AG10803 (cell line): ENCODE measurements at regions not wholly inside any gene's neighbourhood (a gene's known extent, or its start where the extent isn't known, plus 50 kb on each side); places are given as distances from the start of the nearest gene placed in this dataset.

ENCODE experiments used
- DNase-seq: peaks from one replicate; pipeline ENCODE4 v3.0.0; 2010; ENCODE audit warnings: low read depth
- H3K4me3 ChIP-seq: 2 replicates; pipeline ENCODE4 v1.5.1; 2011; ENCODE audit warnings: mild to moderate bottlenecking, low read length, control low read depth
- TF ChIP-seq, protein P1 (sequence below): conservative IDR thresholded peaks from 2 replicates; pipeline ENCODE4 v1.5.1; 2011; ENCODE audit warnings: mild to moderate bottlenecking, low read length, control low read depth, inconsistent platforms

DNA sequence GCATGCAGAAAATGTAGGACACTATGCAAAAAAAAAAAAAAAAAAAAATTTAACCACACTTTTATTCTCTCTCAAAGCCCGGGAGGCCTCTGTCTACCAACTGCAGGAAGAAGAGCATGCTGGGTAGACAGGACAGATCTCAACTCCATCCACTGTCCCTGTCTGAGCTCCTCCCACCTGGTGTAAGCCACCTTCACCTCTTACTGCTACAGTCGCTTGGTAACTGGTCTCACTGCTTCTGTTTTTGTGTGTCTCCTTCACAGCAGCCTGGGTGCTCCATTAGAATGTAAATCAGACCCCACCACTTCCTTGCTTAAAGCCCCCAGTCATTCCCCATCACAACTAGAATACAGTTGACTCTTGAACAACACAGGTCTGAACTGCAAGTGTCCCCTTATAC is 115.1 kb upstream of the PROK2 start:
- no peak overlapping the region for H3K4me3 ChIP-seq
- TF ChIP-seq, protein P1, sequence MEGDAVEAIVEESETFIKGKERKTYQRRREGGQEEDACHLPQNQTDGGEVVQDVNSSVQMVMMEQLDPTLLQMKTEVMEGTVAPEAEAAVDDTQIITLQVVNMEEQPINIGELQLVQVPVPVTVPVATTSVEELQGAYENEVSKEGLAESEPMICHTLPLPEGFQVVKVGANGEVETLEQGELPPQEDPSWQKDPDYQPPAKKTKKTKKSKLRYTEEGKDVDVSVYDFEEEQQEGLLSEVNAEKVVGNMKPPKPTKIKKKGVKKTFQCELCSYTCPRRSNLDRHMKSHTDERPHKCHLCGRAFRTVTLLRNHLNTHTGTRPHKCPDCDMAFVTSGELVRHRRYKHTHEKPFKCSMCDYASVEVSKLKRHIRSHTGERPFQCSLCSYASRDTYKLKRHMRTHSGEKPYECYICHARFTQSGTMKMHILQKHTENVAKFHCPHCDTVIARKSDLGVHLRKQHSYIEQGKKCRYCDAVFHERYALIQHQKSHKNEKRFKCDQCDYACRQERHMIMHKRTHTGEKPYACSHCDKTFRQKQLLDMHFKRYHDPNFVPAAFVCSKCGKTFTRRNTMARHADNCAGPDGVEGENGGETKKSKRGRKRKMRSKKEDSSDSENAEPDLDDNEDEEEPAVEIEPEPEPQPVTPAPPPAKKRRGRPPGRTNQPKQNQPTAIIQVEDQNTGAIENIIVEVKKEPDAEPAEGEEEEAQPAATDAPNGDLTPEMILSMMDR: no peak
- DNase-seq: no peak

DNA sequence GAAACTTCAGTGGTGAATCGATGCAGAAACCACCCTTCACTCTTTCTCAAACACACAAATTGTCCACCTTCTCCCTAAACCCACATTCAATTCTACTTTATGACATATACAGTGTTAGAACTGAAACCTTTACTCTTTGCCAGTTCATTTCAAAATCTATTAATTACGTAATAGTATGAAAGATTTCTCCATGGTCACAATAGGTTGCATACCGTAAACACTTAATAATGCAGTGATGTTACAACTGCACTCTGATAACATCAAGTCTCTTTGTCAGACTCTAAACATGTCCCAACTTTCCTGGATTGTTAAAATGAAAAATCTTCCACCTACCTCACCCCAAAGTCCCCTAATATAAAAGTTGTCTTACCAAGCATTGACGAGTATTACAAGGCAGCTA is 111.8 kb upstream of the PROK2 start:
- no peak overlapping the region for H3K4me3 ChIP-seq
- TF ChIP-seq, protein P1: no peak
- peak; percentile 29 for DNase-seq

DNA sequence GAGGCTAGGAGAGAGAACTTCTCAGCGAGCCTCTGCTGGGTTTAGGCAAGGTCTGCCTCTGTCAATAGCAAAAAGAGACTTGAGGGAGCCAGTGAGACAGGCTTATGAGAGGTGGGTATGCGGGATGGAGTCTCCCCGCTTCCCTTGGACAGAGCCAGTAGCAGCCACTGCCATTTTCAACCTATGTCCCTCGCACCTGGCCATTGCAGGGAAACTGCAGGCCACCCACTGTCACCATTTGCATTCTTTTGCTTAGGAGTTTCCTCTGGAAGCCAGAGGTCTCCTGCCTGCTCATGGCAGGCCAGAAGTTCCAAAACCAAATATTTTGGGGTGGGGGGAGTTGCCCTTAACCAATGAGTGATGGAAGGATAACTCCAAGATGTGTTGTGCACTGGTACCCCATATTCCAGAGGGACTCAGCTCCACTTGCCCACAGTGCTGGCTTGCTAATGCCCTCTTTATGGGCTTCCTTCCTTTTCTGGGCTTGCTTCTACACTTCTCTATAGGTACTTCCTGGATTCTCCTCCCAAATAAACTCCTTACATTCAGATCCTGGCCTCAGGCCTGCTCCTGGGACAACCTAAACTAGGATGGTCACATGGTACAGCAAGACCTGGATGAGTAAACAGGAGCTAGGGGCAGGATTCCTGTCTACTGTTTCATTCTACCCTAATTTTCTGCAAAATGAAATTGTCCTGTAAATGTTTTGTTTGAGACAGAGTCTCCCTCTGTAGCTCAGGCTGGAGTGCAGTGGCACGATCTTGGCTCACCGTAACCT is 108.9 kb upstream of the PROK2 start:
- no peak for DNase-seq
- TF ChIP-seq, protein P1: no peak
- no peak overlapping the region for H3K4me3 ChIP-seq

DNA sequence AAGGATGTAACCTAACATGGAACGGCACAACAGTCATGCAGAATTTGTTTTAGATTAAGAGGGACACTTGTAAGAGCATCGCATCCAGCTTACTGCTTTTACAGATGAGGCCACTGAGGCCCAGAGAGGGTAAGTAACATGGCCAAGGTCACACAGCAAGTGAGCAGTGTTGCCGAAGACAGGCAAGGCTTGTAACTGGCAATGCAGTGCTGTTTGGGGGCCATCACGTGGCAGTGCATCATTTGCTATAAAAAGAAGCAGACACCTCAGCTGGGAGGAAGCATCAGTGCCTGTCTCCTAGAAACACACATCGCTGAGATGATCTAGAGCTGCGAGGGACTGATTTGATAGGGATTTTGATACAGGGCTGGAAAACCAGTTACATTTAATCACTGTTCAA is 108.2 kb upstream of the PROK2 start:
- DNase-seq: no peak

DNA sequence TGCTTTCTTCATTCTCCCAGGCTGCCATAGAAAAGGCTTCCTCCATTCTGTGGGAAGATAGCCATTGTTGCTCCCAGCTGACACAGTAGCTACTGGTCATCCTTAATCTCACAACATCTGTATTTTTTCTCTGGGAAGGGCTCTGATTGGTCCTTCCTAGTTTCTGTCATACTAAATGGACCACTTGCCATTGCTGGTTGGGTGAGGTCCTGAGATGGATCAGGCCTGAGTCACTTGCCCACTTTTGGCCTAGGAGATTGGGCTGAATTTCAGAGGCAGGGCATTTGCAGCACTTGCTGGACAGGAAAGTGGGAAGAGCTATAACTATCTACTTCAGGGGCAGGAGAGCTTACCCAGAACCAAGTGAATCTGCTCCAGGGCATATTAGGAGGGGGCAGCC is 106.5 kb upstream of the PROK2 start:
- TF ChIP-seq, protein P1: no peak
- no peak for DNase-seq
- H3K4me3 ChIP-seq: no peak overlapping the region

More for the DNA sequence above, 108.2 kb upstream of the PROK2 start:
- TF ChIP-seq, protein P1: no peak
- no peak overlapping the region for H3K4me3 ChIP-seq

DNA sequence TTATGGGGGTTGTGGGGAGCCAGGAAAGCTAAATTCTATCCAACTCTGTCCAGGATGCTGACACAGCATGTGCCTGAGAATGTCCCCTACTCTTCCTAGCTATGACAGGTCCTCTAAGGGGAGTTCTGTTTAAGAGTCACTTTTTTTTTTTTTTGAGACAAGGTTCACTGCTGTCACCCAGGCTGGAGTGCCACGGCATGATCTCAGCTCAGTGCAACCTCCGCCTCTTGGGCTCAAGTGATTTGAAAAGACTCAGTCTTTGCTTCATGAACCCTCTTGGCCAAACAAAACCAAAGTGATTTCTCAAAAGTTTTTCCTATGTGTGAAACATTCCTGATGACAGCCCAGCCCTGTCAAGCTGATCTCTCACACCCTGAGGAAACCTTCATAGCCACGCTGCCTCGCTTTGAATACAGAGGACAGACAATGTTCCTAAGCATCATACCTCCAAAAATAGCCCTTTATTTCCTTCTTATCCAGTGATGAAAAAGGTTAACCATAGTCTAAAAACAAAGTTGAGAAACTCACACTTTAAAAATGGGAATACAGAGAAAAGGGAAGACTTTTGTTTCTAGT is 105.5 kb upstream of the PROK2 start:
- no peak for DNase-seq
- TF ChIP-seq, protein P1: no peak
- H3K4me3 ChIP-seq: no peak overlapping the region

DNA sequence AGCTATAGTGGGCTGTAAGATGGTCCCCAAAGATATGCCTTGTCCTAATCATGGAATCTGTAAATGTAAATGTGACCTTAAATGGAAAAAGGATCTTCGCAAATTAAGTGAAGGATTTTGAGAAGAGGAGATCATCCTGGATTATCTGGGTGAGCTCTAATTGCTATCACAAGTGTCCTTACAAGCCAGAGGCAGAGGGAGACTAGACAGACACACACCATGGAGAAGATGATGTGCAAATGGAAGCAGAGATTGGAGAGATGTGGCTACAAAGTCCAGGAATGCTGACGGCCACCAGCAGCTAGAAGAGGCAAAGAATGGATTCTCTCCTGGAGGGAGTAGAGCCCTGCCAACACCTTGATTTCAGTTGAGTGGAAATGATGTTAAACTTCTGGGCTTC is 102.3 kb upstream of the PROK2 start:
- no peak for DNase-seq
- no peak overlapping the region for H3K4me3 ChIP-seq

More for the DNA sequence above, 102.3 kb upstream of the PROK2 start:
- TF ChIP-seq, protein P1: no peak
